Caco-2 (cell line): ENCODE measurements at regions not wholly inside any gene's neighbourhood (a gene's known extent, or its start where the extent isn't known, plus 50 kb on each side); places are given as distances from the start of the nearest gene placed in this dataset.
A peak's percentile ranks its signal among the peaks of the same experiment; 100 is the strongest.

Source experiments
- BruUV-seq: library from RNA; stranded (reverse); fragments of 400-500 nt; replicated peaks from 2 replicates; lab custom pipeline; 2021; lab: Mats Ljungman, UMichigan
- CTCF ChIA-PET: fragments of 300-600 bp; sonication (Branson Sonifier 250); formaldehyde crosslinking; loops from one replicate; lab custom pipeline; 2022; ENCODE audit warnings: antibody characterized with exemption; lab: Charles Lee
- POLR2A ChIA-PET: fragments of 300-600 bp; sonication (Branson Sonifier 250); formaldehyde crosslinking; loops from one replicate; lab custom pipeline; 2022; ENCODE audit warnings: antibody characterized with exemption; lab: Charles Lee
- DNase-seq, 2 experiments: peaks; one replicate each; pipeline versions ENCODE4 v3.0.0 to v3.0.0-alpha.2; 2020 to 2022
- H3K27me3 ChIP-seq: replicated peaks from 2 replicates; pipeline ENCODE4 v1.6.0; 2011; ENCODE audit warnings: low read length; ENCODE audit not compliant: control insufficient read depth, insufficient read depth
- H3K36me3 ChIP-seq: 2 replicates; pipeline ENCODE4 v1.5.1; 2011; ENCODE audit warnings: low read length; ENCODE audit not compliant: control insufficient read depth, insufficient read depth
- H3K4me1 ChIP-seq: fragments of 250-450 bp; sonication (Bioruptor Pico); 2 replicates; pipeline ENCODE4 v1.5.1; 2020; ENCODE audit warnings: mild to moderate bottlenecking
- H3K4me3 ChIP-seq: 2 replicates; pipeline ENCODE4 v1.5.1; 2011; ENCODE audit warnings: low read depth, mild to moderate bottlenecking, control low read depth, low read length
- H3K9me3 ChIP-seq: fragments of 250-450 bp; sonication (Bioruptor Pico); 2 replicates; pipeline ENCODE4 v1.5.1; 2020; ENCODE audit warnings: mild to moderate bottlenecking, moderate library complexity
- H3K27ac Mint-ChIP-seq: one replicate; pipeline ENCODE4 v1.8.0; 2022; ENCODE audit warnings: mixed read lengths; ENCODE audit not compliant: unreplicated experiment
- H3K27me3 Mint-ChIP-seq: one replicate; pipeline ENCODE4 v1.8.0; 2022; ENCODE audit warnings: mixed read lengths; ENCODE audit not compliant: insufficient read depth, unreplicated experiment
- H3K36me3 Mint-ChIP-seq: one replicate; pipeline ENCODE4 v1.8.0; 2022; ENCODE audit warnings: mild to moderate bottlenecking, mixed read lengths; ENCODE audit not compliant: insufficient read depth, unreplicated experiment
- H3K4me1 Mint-ChIP-seq: one replicate; pipeline ENCODE4 v1.8.0; 2022; ENCODE audit warnings: low read depth, mixed read lengths; ENCODE audit not compliant: unreplicated experiment
- H3K4me3 Mint-ChIP-seq: one replicate; pipeline ENCODE4 v1.8.0; 2022; ENCODE audit warnings: mild to moderate bottlenecking, moderate library complexity, mixed read lengths; ENCODE audit not compliant: unreplicated experiment
- H3K9me3 Mint-ChIP-seq: one replicate; pipeline ENCODE4 v1.8.0; 2022; ENCODE audit warnings: mixed read lengths; ENCODE audit not compliant: unreplicated experiment
- intact Hi-C: fragments of 100-400 bp; cut with micrococcal nuclease; formaldehyde crosslinking; loops from one replicate; pipeline ENCODE4 v1.10.0; 2022; ENCODE audit not compliant: unreplicated experiment
- TF ChIP-seq, protein P1 (sequence below), 2 experiments: fragments of 200-600 bp in 1 of 2; IDR thresholded peaks; 1 replicate in 1 of 2; 2 replicates in 1 of 2; pipeline versions ENCODE4 v1.5.1 to v1.8.0; 2011 to 2022; ENCODE audit warnings: antibody characterized with exemption in 1 of 2, control low read depth in 1 of 2, inconsistent platforms in 1 of 2, low read depth in 1 of 2, low read length in 1 of 2, mild to moderate bottlenecking in 1 of 2, moderate library complexity in 1 of 2; ENCODE audit not compliant: insufficient read depth in 1 of 2, severe bottlenecking in 1 of 2, unreplicated experiment in 1 of 2

DNA sequence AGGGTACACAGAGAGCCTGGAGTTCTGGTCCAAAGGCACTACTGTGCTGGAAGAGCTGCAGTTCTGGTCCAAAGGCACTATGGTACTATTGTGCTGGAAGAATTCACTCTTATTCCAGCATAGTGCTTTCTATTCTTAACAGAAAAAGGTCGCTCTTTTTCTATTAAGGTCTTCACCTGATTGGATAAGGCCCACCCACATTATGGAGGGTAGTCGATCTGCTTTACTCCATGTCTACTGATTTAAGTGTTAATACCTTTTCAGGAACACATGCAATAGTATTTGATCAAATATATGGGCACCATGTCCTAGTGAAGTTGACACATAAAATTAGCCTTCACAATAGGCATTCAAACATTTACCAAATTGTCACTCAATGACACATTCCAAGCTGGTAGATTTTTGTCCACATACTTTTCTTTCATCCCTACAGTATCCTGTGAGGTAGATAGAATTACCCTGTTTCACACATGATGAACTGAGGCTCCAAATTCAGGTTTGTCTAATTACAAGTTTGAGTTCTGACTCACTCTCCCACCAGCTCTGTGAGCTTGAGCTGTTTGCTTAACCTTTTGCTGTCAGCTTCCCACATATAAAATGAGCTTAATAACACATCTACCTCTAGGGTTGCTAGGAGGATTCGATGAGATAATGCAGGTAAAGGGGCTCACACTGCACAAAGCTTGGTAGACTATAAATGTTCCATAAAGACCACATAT lies 129.9 kb downstream of the AIPL1 start:
- ChIA-PET CTCF (no interaction called here), POLR2A (no interaction called here)
- no peak overlapping the region for H3K4me3 ChIP-seq
- no peak for DNase-seq
- H3K4me1 Mint-ChIP-seq: no peaks in the 10 kb centered on the region
- TF ChIP-seq, protein P1, sequence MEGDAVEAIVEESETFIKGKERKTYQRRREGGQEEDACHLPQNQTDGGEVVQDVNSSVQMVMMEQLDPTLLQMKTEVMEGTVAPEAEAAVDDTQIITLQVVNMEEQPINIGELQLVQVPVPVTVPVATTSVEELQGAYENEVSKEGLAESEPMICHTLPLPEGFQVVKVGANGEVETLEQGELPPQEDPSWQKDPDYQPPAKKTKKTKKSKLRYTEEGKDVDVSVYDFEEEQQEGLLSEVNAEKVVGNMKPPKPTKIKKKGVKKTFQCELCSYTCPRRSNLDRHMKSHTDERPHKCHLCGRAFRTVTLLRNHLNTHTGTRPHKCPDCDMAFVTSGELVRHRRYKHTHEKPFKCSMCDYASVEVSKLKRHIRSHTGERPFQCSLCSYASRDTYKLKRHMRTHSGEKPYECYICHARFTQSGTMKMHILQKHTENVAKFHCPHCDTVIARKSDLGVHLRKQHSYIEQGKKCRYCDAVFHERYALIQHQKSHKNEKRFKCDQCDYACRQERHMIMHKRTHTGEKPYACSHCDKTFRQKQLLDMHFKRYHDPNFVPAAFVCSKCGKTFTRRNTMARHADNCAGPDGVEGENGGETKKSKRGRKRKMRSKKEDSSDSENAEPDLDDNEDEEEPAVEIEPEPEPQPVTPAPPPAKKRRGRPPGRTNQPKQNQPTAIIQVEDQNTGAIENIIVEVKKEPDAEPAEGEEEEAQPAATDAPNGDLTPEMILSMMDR (IDR thresholded peaks at IDR 0.05; ENCODE audit: insufficient read depth in 1 of 2, low read depth in 1 of 2, low read length in 1 of 2, severe bottlenecking in 1 of 2, unreplicated experiment in 1 of 2): no peak
- no TSS peak for BruUV-seq
- H3K36me3 Mint-ChIP-seq: no peaks in the 10 kb centered on the region
- no peak overlapping the region for H3K4me3 Mint-ChIP-seq
- no peaks in the 10 kb centered on the region for H3K9me3 ChIP-seq
- no peaks in the 10 kb centered on the region for H3K27me3 ChIP-seq
- H3K36me3 ChIP-seq: no peaks in the 10 kb centered on the region
- H3K4me1 ChIP-seq: no peaks in the 10 kb centered on the region
- peaks cover 3% of the 10 kb centered on the region for H3K27me3 Mint-ChIP-seq
- no peak overlapping the region for H3K27ac Mint-ChIP-seq
- intact Hi-C loops: no loop called here
- H3K9me3 Mint-ChIP-seq: no peaks in the 10 kb centered on the region

DNA sequence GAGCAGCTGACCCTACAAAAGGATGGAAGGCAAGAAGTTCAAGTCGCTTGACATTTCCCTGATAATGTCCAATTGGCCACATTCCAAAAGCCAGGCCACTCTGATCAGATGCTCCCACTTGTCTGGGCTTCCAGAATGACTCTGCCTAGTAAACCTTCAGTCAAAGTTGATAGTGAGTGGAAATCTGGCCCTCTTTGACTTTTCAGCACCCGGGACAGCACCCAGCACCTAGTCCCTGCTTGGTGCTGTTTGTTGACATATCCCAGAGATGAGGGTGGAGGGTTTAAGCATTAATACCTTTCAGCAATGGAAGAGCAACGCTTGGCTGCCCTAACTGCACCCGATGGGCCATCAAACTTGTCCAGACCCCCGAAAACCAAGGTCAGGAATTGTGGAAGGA lies 131.3 kb downstream of the AIPL1 start:
- CTCF ChIA-PET: no interaction called here
- Mint-ChIP-seq H3K9me3 (no peaks in the 10 kb centered on the region), H3K27me3 (peaks cover 3% of the 10 kb centered on the region), H3K36me3 (no peaks in the 10 kb centered on the region), H3K27ac (no peak overlapping the region), H3K4me3 (no peak overlapping the region), H3K4me1 (no peaks in the 10 kb centered on the region)
- DNase-seq: peak in 1 of 2 experiments; percentile 41
- intact Hi-C loops: no loop called here
- no peak overlapping the region for H3K4me3 ChIP-seq
- no peaks in the 10 kb centered on the region for H3K4me1 ChIP-seq
- no TSS peak for BruUV-seq
- H3K36me3 ChIP-seq: no peaks in the 10 kb centered on the region
- H3K9me3 ChIP-seq: no peaks in the 10 kb centered on the region
- TF ChIP-seq, protein P1 (IDR thresholded peaks at IDR 0.05; ENCODE audit: insufficient read depth in 1 of 2, low read depth in 1 of 2, low read length in 1 of 2, severe bottlenecking in 1 of 2, unreplicated experiment in 1 of 2): no peak
- no peaks in the 10 kb centered on the region for H3K27me3 ChIP-seq
- POLR2A ChIA-PET: no interaction called here

DNA sequence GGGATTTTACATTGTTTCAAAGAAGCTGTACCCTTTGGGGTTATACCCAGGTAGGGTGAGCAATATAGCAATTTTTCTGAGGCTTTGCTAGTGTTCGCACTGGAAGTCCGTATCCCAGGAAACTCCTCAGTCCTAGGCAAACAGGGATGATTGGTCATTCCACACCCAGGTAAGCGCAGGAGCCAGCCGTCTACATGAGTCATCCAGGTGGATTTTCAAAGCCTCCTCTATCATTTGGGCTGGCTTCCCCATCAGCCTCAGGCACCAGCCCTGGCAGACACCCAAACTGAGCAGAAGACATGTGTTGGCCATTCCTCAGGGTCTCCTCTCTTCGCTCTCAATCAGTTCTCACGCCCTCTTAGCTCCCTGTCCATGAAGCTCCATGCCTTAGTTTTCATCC lies 135.6 kb downstream of the AIPL1 start:
- CTCF ChIA-PET: no interaction called here
- Histone ChIP-seq H3K4me1 (no peaks in the 10 kb centered on the region), H3K9me3 (no peaks in the 10 kb centered on the region), H3K4me3 (no peak overlapping the region), H3K27me3 (no peaks in the 10 kb centered on the region), H3K36me3 (no peaks in the 10 kb centered on the region)
- Mint-ChIP-seq H3K9me3 (no peaks in the 10 kb centered on the region), H3K27ac (no peak overlapping the region), H3K4me3 (no peak overlapping the region), H3K27me3 (peaks cover 3% of the 10 kb centered on the region), H3K36me3 (no peaks in the 10 kb centered on the region), H3K4me1 (no peaks in the 10 kb centered on the region)
- intact Hi-C loops: no loop called here
- TF ChIP-seq, protein P1 (IDR thresholded peaks at IDR 0.05; ENCODE audit: insufficient read depth in 1 of 2, low read depth in 1 of 2, low read length in 1 of 2, severe bottlenecking in 1 of 2, unreplicated experiment in 1 of 2): no peak
- DNase-seq: no peak
- POLR2A ChIA-PET: no interaction called here
- BruUV-seq: no TSS peak
